Lung (tissue), 11 donors: ENCODE measurements at regions not wholly inside any gene's neighbourhood (a gene's known extent, or its start where the extent isn't known, plus 50 kb on each side); places are given as distances from the start of the nearest gene placed in this dataset.

Experiments used
- ATAC-seq: fragments of 200-7000 bp; cut with Tn5 transposase; one replicate; pipeline ENCODE4 v1.9.1; 2020; ENCODE audit warnings: moderate number of reproducible peaks; ENCODE audit not compliant: insufficient read depth, low FRiP score
- DNase-seq, 3 donors: peaks; one replicate each; pipeline ENCODE4 v3.0.0-alpha.2; 2013 to 2017
- H3K27ac ChIP-seq, 2 donors: one replicate each; pipeline ENCODE4 v1.5.1; 2013; ENCODE audit warnings: mild to moderate bottlenecking in 2 of 2, moderate library complexity in 2 of 2, control low read depth in 1 of 2, inconsistent platforms in 1 of 2, low read depth in 1 of 2, low read length in 1 of 2
- H3K27me3 ChIP-seq, 3 donors: one replicate each; pipeline ENCODE4 v1.5.1; 2013; ENCODE audit warnings: low read length in 2 of 3; ENCODE audit not compliant: control insufficient read depth in 3 of 3, insufficient read depth in 3 of 3
- H3K36me3 ChIP-seq, 4 donors: one replicate each; pipeline ENCODE4 v1.5.1; 2013; ENCODE audit warnings: low read length in 4 of 4, mild to moderate bottlenecking in 1 of 4, moderate library complexity in 1 of 4; ENCODE audit not compliant: control insufficient read depth in 4 of 4, insufficient read depth in 4 of 4
- H3K4me1 ChIP-seq, 5 donors: one replicate each; pipeline ENCODE4 v1.5.1; 2013; ENCODE audit warnings: low read length in 5 of 5, mild to moderate bottlenecking in 2 of 5, moderate library complexity in 1 of 5; ENCODE audit not compliant: control insufficient read depth in 5 of 5, insufficient read depth in 5 of 5
- H3K4me3 ChIP-seq: one replicate; pipeline ENCODE4 v1.5.1; 2013; ENCODE audit warnings: mild to moderate bottlenecking, control low read depth, moderate library complexity
- H3K9ac ChIP-seq, 2 donors: one replicate each; pipeline ENCODE4 v1.5.1; 2013; ENCODE audit warnings: low read length in 2 of 2, control low read depth in 1 of 2; ENCODE audit not compliant: insufficient read depth in 1 of 2
- H3K9me3 ChIP-seq, 4 donors: one replicate each; pipeline ENCODE4 v1.5.1; 2013; ENCODE audit warnings: low read length in 3 of 4, mild to moderate bottlenecking in 1 of 4, moderate library complexity in 1 of 4; ENCODE audit not compliant: control insufficient read depth in 4 of 4, insufficient read depth in 3 of 4
- CTCF ChIP-seq: IDR thresholded peaks from 2 replicates; pipeline ENCODE4 v1.5.1; 2012; ENCODE audit warnings: mild to moderate bottlenecking; ENCODE audit errors: control extremely low read depth, extremely low read depth
- whole genome bisulfite sequencing, 2 donors: extraction: QIAGEN DNeasy Blood & Tissue Kit; methylation state at CpG; one replicate each; pipeline ENCODE4 v1.1.7; 2013; 5-methylcytosine and 5-hydroxymethylcytosine counted together
- donor health status: control.
- donor health status: control.
- donor health status: Bipolar disorder and iron deficiency.
- donor health status: healthy.
- donor health status: DM: yes; HTN: yes; CAD: no.

GRCh38 chr2:129906861-129907235 lies 72.6 kb upstream of the RAB6C start:
- H3K27ac ChIP-seq = no peak overlapping the region
- ATAC-seq (no peak), DNase-seq (no peak)
- WGBS, 2 donors = 49 to 51% methylated on average over 11 of the region's 11 CpGs
- H3K9ac ChIP-seq = no peak overlapping the region
- no peak for TF ChIP-seq CTCF
- no peaks in the 10 kb centered on the region for H3K36me3 ChIP-seq
- no peaks in the 10 kb centered on the region for H3K4me1 ChIP-seq
- H3K27me3 ChIP-seq = no peaks in the 10 kb centered on the region
- H3K9me3 ChIP-seq = no peaks in the 10 kb centered on the region
- H3K4me3 ChIP-seq = no peak overlapping the region

DNA sequence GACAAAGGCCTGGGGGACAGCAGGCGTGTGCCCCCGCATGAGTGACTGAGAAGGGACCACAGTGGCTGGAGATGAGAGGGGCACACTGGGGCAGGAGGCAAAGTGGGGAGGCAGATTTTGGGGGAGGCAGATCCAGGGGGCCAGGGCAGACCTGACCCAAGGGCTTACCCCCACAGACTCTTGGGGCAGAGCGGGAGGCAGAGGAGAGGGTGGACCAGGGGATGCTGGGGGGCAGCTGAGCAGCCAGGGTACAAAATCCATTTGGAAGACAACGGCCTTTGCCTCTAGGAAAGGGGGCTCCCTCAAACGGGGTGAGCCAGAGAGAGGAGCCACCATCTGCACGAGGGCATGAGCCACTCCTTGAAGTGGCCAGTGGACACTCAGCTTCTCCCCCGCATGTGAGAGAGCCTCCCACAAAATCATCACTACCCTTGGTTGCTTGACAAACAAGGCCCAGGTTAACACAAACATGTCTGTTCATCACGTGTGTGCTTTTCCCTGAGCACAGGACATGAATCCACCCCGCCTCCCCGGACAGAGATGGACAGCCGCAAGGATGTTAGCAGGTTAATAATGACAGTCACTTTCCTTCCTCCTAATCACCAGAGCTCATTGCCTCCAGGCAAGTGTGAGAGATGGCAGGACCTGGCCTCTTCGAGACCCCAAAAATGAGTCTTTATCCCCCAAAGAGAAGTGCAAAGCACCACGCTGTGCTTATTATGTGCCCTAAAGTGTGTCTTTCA lies 72.0 kb upstream of the RAB6C start:
- H3K9me3 ChIP-seq = no peaks in the 10 kb centered on the region
- H3K4me1 ChIP-seq = no peaks in the 10 kb centered on the region
- H3K27ac ChIP-seq = no peak overlapping the region
- no peak overlapping the region for H3K4me3 ChIP-seq
- DNase-seq = no peak
- TF ChIP-seq CTCF = no peak
- H3K36me3 ChIP-seq = no peaks in the 10 kb centered on the region
- no peaks in the 10 kb centered on the region for H3K27me3 ChIP-seq
- H3K9ac ChIP-seq = no peak overlapping the region
- ATAC-seq = no peak
- WGBS, 2 donors = 75 to 87% methylated on average over 13 of the region's 13 CpGs

DNA sequence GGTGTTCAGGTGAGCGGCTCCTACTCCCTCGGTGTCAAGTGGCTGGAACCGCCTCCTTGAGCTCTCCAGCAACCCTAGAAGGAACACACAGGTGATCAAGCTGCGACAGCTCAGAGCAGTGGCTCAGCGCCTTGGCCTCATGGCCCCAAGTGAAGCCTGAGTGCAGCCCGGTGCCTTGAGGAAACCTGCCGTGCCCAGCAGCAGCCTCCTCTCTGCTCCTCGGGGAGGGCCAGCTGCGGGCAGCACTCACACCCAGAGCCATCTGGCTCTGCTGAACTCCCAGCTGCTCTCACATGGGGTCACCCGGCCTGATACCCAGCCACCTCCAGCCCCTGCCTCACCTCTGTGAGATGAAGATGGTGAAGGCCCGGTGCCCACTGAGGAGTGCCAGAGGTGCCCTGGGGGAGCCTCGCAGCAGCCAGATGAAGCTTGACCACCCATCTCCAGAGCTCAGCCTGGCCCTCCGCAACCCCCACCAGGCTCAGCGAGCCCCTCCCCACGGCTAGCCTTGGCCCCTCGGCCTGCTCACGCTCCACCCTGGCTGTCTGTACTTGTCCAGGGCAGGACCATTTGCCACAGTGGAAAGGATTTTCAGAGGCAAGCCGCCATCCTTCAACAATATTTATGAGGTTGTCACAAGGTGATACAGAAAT lies 70.6 kb upstream of the RAB6C start:
- no peak for TF ChIP-seq CTCF
- no peaks in the 10 kb centered on the region for H3K36me3 ChIP-seq
- H3K4me1 ChIP-seq = no peaks in the 10 kb centered on the region
- H3K27ac ChIP-seq = no peak overlapping the region
- ATAC-seq (no peak), DNase-seq (peak in 1 of 3 donors; percentile 31)
- H3K9ac ChIP-seq = no peak overlapping the region
- WGBS, 2 donors = 77 to 85% methylated on average over 17 to 18 of the region's 18 CpGs
- H3K4me3 ChIP-seq = no peak overlapping the region
- H3K27me3 ChIP-seq = no peaks in the 10 kb centered on the region
- no peaks in the 10 kb centered on the region for H3K9me3 ChIP-seq
